Caki2 (cell line): ENCODE measurements at regions not wholly inside any gene's neighbourhood (a gene's known extent, or its start where the extent isn't known, plus 50 kb on each side); places are given as distances from the start of the nearest gene placed in this dataset.

Experiments used
- DNase-seq: peaks from one replicate; pipeline ENCODE4 v3.0.0-alpha.2; 2015; ENCODE audit warnings: low read depth
- in situ Hi-C: cut with HindIII; loops from 2 replicates; pipeline ENCODE4 v1.10.0; 2016; ENCODE audit warnings: low sequenced_read_pairs, low pct_unique_long_range_greater_than_20kb, mixed read lengths

- DNase-seq = no peak
- in situ Hi-C loops = no loop called here
Observed at GRCh38 chr9:115601434-115601833, 483.5 kb upstream of the TNC start.

GRCh38 chr9:115604831-115605483 lies 487.0 kb upstream of the TNC start:
- no peak for DNase-seq
- in situ Hi-C loops = no loop called here

GRCh38 chr9:115606838-115607237 lies 488.9 kb upstream of the TNC start:
- no peak for DNase-seq
- in situ Hi-C loops = no loop called here

GRCh38 chr9:115614326-115614999 lies 496.5 kb upstream of the TNC start:
- in situ Hi-C loops = no loop called here
- no peak for DNase-seq

GRCh38 chr9:115615000-115615401 lies 497.0 kb upstream of the TNC start:
- no peak for DNase-seq
- in situ Hi-C loops = no loop called here

GRCh38 chr9:115615821-115616665 lies 498.1 kb upstream of the TNC start:
- in situ Hi-C loops = no loop called here
- peak; percentile 74 for DNase-seq

GRCh38 chr9:115616666-115617239 lies 498.8 kb upstream of the TNC start:
- DNase-seq = no peak
- in situ Hi-C loops = no loop called here

GRCh38 chr9:115625251-115625650 lies 507.3 kb upstream of the TNC start:
- in situ Hi-C loops = no loop called here
- no peak for DNase-seq

GRCh38 chr9:115625954-115626353 lies 508.0 kb upstream of the TNC start:
- no peak for DNase-seq
- in situ Hi-C loops = no loop called here

- in situ Hi-C loops = no loop called here
- DNase-seq = no peak
Observed at GRCh38 chr9:115627511-115627910, 509.6 kb upstream of the TNC start.

GRCh38 chr9:115628426-115628825 lies 510.5 kb upstream of the TNC start:
- in situ Hi-C loops = no loop called here
- no peak for DNase-seq

- in situ Hi-C loops = no loop called here
- no peak for DNase-seq
Observed at GRCh38 chr9:115629879-115630840, 512.2 kb upstream of the TNC start.

GRCh38 chr9:115632391-115632790 lies 514.4 kb upstream of the TNC start:
- DNase-seq = no peak
- in situ Hi-C loops = no loop called here

- in situ Hi-C loops = no loop called here
- no peak for DNase-seq
Observed at GRCh38 chr9:115633104-115633503, 515.1 kb upstream of the TNC start.

- DNase-seq = no peak
- in situ Hi-C loops = no loop called here
Observed at GRCh38 chr9:115635680-115636383, 517.8 kb upstream of the PAPPA start.

- no peak for DNase-seq
- in situ Hi-C loops = no loop called here
Observed at GRCh38 chr9:115636596-115636995, 517.0 kb upstream of the PAPPA start.

GRCh38 chr9:115637661-115638060 lies 515.9 kb upstream of the PAPPA start:
- DNase-seq = no peak
- in situ Hi-C loops = no loop called here
